Neutrophil (primary cell): ENCODE measurements at regions not wholly inside any gene's neighbourhood (a gene's known extent, or its start where the extent isn't known, plus 50 kb on each side); places are given as distances from the start of the nearest gene placed in this dataset.

Experiments used
- H3K27ac ChIP-seq: fragments of 200-600 bp; sonication (generic); 2 replicates; pipeline ENCODE4 v1.5.1; 2016; ENCODE audit warnings: mild to moderate bottlenecking, moderate library complexity
- H3K27me3 ChIP-seq: fragments of 200-600 bp; sonication (generic); 2 replicates; pipeline ENCODE4 v1.6.0; 2016; ENCODE audit warnings: mild to moderate bottlenecking
- H3K36me3 ChIP-seq: fragments of 200-600 bp; sonication (generic); 2 replicates; pipeline ENCODE4 v1.5.1; 2017
- H3K4me1 ChIP-seq, 2 experiments: fragments of 200-600 bp in 1 of 2; sonication (generic) in 1 of 2; 1 replicate in 1 of 2; 2 replicates in 1 of 2; pipeline versions ENCODE4 v1.5.1 to v1.6.1; 2013 to 2016; ENCODE audit warnings: low read depth in 1 of 2, low read length in 1 of 2, mild to moderate bottlenecking in 1 of 2, moderate library complexity in 1 of 2; ENCODE audit not compliant: control insufficient read depth in 1 of 2, insufficient read depth in 1 of 2
- H3K4me3 ChIP-seq, 2 experiments: fragments of 200-600 bp in 1 of 2; sonication (generic) in 1 of 2; 1 replicate in 1 of 2; 2 replicates in 1 of 2; pipeline ENCODE4 v1.5.1; 2013 to 2016; ENCODE audit warnings: low read depth in 1 of 2, low read length in 1 of 2, mild to moderate bottlenecking in 1 of 2, moderate library complexity in 1 of 2
- H3K9me3 ChIP-seq: fragments of 200-600 bp; sonication (generic); 2 replicates; pipeline ENCODE4 v1.5.1; 2016
- CTCF ChIP-seq: fragments of 200-600 bp; sonication (generic); IDR thresholded peaks from 2 replicates; pipeline ENCODE4 v1.5.1; 2016; ENCODE audit warnings: antibody characterized with exemption

GRCh38 chr11:92324890-92325289, 100.3 kb downstream of the FAT3 start:
- Histone ChIP-seq H3K4me1 (no peaks in the 10 kb centered on the region), H3K9me3 (no peaks in the 10 kb centered on the region), H3K27me3 (no peaks in the 10 kb centered on the region), H3K36me3 (no peaks in the 10 kb centered on the region), H3K4me3 (no peak overlapping the region), H3K27ac (no peak overlapping the region)
- TF ChIP-seq CTCF, result no peak

- no peaks in the 10 kb centered on the region for H3K36me3 ChIP-seq
- no peaks in the 10 kb centered on the region for H3K9me3 ChIP-seq
- no peak overlapping the region for H3K27ac ChIP-seq
- H3K4me1 ChIP-seq, result no peaks in the 10 kb centered on the region
- no peak for TF ChIP-seq CTCF
- no peaks in the 10 kb centered on the region for H3K27me3 ChIP-seq
- no peak overlapping the region for H3K4me3 ChIP-seq
Measured at GRCh38 chr11:92325416-92325815, 100.8 kb downstream of the FAT3 start.

DNA sequence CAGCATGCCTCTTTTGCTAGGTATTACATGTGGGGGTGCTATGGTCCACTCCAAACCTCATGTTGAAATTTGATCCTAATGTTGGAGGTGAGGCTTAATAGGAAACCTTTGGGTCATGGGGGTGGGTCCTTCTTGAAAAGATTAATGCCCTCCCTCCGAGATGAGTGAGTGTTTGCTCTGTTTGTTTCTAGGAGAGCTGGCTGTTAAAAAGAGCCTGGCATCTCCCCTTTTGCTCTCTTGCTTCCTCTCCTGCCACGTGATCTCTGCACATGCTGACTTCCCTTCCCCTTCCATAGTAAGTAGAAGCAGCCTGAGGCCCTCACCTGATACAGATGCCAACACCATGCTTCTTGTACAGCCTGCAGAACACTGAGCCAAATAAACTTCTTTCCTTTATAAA, 104.5 kb downstream of the FAT3 start:
- no peaks in the 10 kb centered on the region for H3K9me3 ChIP-seq
- TF ChIP-seq CTCF, result no peak
- no peaks in the 10 kb centered on the region for H3K36me3 ChIP-seq
- no peak overlapping the region for H3K4me3 ChIP-seq
- no peak overlapping the region for H3K27ac ChIP-seq
- no peaks in the 10 kb centered on the region for H3K27me3 ChIP-seq
- H3K4me1 ChIP-seq, result no peaks in the 10 kb centered on the region

- Histone ChIP-seq H3K4me1 (no peaks in the 10 kb centered on the region), H3K9me3 (no peaks in the 10 kb centered on the region), H3K4me3 (no peak overlapping the region), H3K27ac (no peak overlapping the region), H3K27me3 (no peaks in the 10 kb centered on the region), H3K36me3 (no peaks in the 10 kb centered on the region)
- TF ChIP-seq CTCF, result no peak
Measured at GRCh38 chr11:92329646-92330045, 105.0 kb downstream of the FAT3 start.

GRCh38 chr11:92330114-92330513, 105.5 kb downstream of the FAT3 start:
- H3K9me3 ChIP-seq, result no peaks in the 10 kb centered on the region
- H3K36me3 ChIP-seq, result no peaks in the 10 kb centered on the region
- no peaks in the 10 kb centered on the region for H3K4me1 ChIP-seq
- no peak for TF ChIP-seq CTCF
- no peak overlapping the region for H3K4me3 ChIP-seq
- no peaks in the 10 kb centered on the region for H3K27me3 ChIP-seq
- no peak overlapping the region for H3K27ac ChIP-seq

DNA sequence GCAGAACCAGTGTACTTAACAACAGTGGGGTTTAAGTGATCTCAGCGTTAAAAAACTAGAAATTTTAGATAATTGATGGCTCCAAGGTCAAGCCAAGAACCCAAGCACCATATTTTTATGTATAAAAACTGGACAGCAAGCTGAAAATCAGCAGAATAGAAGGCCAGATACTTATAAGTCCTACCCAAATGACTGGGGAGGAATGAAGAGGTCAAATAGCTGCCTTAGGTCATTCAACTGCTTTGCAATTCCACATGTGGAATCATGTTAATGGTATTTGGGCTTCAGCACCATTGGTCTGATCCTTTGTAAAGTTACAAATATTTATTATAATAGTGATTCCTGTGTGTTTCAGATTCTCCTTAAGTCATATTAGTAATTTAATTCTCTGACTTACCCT, 108.4 kb downstream of the FAT3 start:
- H3K4me3 ChIP-seq, result no peak overlapping the region
- no peak overlapping the region for H3K27ac ChIP-seq
- TF ChIP-seq CTCF, result no peak
- H3K4me1 ChIP-seq, result no peaks in the 10 kb centered on the region
- no peaks in the 10 kb centered on the region for H3K27me3 ChIP-seq
- H3K9me3 ChIP-seq, result no peaks in the 10 kb centered on the region
- no peaks in the 10 kb centered on the region for H3K36me3 ChIP-seq
